Islet precursor cell (in vitro differentiated cells): ENCODE measurements at regions not wholly inside any gene's neighbourhood (a gene's known extent, or its start where the extent isn't known, plus 50 kb on each side); places are given as distances from the start of the nearest gene placed in this dataset.
"Not testable (repeated sequence)": the region's sequence is repeated elsewhere in the genome, so short reads cannot be mapped to it uniquely, and the experiment has no call there.

Experiments used
- DNase-seq: peaks from one replicate; pipeline ENCODE4 v3.0.0-alpha.2; 2018

DNA sequence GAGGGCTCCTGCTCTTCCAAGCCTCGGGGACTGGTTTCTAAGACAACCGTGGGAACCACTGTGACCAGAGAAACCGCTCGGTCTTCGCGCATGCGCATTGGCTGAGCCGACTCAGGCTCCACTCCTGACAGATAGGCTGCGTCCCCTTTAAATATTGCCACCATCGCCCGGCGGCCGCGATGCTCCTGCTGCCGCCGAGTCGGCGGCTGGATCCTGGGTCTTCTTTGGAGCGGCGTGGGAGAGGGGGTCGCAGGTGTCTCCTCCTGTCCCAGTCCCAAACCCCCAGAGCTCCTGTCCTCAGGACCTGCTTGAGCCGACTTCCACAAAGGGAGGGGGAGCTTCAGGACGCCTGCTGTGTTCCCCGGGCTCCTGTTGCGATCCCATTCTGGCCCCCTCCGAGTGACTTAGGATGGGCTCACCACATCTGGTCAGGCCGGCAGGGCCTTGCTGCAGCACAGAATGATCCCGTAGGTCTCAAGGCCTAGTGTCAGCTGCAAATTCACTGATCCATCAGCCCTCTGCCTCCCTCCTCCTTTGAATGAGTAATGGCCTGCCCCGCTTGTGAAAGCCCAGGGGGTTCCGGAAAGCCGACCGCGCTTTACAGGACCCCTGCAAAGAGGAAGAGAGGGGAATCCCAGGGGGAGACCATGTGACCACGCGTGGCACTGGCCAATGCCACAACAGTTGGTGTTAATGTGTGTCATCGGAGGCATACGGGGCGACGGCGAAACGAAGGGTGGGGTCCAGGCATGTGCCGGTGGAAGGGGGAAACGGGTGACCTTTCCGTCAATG is 683.2 kb upstream of the TPTE start:
- peak; percentile 56 for DNase-seq

DNA sequence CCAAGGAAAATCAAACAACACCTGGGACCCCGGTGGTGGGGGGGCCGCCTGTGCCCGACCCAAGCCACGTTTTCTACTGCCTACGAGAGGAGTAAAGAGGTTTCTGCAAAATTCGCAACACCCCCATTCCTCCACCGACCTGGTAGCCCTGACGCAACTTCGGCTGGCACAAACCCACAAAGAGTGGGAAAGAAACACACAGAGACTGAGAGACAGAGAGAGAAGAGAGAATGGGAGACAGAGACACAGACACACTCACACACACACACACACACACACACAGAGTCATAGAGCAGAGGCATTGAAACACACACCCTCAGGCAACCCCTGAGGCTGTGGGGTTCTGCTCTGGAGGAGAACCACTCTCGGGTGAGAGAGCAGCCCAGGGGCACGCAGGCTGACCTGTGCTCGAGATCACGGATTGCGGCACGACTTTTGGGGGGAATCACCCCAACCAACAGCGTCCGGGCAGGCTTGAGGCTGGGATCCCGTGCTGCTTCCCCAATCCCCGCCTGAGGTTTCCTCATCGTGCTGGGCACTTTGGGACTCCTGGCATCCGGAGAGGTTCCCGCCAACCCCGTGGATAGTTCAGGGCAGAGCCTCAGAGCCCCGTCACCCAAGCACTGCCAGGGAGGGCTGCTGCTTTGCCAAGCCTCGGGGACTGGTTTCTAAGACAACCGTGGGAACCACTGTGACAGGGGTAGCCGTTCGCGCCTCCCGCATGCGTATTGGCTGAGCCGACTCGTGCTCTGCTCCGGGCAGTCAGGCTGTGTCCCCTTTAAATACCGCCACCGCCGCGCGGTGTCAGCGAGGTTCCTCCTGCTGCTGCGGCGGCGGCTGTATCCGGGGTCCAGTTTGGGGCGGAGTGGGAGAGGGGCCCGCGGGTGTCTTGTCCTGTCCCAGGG is 682.4 kb upstream of the TPTE start:
- peak; percentile 58 for DNase-seq

DNA sequence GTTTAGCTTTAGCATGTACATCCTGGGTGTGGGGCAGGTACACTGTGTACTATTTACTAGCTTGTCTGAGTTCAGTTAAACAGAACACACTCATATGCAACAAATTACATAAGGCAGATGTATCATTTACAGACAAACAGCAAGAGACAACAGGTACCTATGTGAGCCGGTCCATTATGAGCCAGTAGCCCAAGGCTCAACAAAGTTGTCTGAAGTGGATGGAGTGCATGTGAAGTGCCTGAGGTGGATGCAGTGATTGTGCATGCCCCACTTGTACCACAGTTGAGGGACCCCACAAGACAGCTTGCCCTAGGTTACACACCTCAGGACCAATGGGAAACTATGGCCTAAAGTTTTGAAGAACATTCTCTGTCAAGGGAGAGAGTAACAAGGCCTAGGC is 677.3 kb upstream of the TPTE start:
- not testable (repeated sequence) for DNase-seq

DNA sequence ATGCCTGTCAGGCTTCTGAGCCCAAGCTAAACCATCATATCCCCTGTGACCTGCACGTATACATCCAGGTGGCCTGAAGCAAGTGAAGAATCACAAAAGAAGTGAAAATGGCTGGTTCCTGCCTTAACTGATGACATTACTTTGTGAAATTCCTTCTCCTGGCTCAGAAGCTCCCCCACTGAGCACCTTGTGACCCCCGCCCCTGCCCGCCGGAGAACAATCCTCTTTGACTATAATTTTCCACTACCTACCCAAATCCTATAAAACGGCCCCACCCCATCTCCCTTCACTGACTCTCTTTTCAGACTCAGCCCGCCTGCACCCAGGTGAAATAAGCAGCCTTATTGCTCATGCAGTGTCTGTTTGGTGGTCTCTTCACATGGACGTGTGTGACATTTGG is 673.9 kb upstream of the TPTE start:
- not testable (repeated sequence) for DNase-seq

DNA sequence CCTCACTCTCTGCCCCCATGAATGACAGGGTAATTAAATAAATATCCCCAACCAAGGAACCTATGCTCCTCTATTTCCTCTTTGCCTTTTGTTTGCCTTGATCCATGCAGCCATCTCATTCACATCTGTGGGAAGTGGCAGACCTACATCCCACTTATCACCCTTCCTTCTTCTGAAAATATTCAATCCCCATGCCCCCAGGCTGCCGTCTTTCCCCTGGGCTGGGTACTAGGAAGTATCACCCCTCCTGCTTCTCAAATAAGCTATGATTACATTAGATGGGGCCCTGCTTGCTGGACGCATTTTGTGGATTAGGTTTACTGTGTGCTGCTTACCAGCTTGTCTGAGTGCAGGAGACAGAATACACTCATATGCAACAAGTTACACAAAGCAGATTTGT is 670.2 kb upstream of the TPTE start:
- DNase-seq: not testable (repeated sequence)

DNA sequence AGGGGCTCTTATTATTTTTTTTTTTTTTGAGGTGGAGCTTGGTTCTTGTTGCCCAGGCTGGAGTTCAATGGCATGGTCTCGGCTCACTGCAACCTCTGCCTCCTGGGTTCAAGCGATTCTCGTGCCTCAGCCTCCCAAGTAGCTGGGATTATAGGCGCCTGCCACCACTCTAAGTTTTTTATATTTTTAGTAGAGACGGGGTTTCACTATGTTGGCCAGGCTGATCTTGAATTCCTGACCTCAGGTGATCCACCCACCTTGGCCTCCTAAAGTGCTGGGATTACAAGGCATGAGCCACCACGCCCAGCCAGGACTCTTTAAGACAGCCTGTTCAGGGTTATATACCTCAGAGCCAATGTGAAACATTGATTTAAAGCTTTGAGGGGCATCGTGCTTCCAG is 669.7 kb upstream of the TPTE start:
- DNase-seq: not testable (repeated sequence)

DNA sequence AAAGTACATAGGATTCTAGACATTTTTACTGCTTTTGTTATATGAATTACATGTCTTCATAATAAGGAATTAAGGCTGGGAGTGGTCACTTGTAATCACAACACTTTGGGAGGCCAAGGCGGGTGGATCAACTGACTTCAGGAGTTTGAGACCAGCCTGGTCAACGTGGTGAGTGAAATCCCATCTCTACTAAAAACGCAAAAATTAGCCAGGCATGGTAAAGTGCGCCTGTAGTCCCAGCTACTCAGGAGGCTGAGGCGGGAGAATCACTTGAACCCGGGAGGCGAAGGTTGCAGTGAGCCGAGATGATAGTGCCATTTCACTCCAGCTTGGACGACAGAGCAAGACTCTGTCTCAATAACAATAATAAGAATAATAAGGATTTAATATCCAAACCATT is 663.8 kb upstream of the TPTE start:
- not testable (repeated sequence) for DNase-seq

DNA sequence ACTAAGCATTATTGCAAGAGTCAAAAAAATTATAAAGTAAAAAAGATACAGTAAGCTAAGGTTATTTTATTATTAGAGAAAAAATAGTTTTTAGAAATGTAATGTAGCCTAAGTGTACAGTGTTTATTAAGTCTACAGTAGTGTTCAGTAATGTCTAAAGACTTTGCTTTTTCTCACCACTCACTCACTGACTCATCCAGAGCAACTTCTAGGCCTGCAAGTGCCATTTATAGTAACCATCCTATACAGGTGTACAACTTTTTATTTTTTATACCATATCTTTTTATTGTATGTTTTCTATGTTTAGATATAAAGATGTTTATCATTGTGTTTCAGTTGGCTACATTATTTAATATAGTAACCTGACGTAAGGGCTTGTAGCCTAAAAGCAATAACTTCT is 661.5 kb upstream of the TPTE start:
- not testable (repeated sequence) for DNase-seq

DNA sequence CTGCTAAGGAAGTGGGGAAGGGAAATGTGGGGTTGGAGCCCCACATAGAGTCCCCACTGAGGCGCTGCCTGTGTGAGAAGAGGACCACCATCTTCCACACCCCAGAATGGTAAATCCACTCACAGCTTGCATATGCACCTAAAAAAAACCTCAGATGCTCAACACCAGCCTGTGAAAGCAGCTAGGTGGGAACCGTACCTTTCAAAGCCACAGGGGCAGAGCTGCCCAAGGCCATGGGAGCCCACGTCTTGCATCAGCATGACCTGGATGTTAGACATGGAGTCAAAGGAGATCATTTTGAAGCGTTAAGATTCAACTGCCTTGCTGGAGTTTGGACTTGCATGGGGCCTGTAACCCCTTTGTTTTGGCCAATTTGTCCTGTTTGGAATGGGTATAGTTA is 658.9 kb upstream of the TPTE start:
- DNase-seq: not testable (repeated sequence)

DNA sequence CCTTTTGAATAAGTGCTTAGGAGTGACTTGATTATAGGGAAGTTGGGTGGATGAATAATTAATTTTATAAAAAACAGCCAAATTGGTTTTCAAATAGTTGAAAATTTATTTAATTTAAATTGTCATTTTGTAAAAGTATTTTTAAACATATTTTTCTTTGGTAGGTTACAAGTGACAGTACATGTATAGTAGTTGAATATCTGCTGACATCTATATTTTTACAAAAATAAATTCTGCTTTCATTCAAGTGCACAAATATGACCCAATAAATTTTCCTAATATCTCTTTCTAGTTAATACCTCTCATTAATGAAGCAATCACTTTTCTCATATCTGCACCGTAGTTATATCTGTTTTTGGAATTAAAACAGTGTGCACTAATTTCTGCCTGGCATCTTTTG is 653.6 kb upstream of the TPTE start:
- not testable (repeated sequence) for DNase-seq

DNA sequence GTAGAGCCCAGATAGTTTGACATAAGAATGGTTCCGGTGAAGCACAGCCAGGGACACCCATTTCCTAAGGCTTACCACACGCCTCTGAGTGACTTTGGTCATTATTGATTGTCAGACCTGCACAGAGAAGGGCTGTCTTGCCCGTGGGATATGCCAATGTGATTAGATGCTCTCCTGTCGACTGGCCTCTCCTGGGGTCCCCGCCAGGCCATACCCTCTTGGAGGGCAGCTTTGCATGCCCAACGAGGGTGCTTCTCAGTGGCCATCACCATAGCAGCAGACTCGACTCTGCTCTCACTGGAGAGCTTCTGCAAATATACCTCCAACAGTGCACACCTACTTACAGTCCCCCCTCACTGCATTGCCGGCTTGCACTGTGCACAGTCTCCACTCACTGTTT is 648.3 kb upstream of the TPTE start:
- not testable (repeated sequence) for DNase-seq

DNA sequence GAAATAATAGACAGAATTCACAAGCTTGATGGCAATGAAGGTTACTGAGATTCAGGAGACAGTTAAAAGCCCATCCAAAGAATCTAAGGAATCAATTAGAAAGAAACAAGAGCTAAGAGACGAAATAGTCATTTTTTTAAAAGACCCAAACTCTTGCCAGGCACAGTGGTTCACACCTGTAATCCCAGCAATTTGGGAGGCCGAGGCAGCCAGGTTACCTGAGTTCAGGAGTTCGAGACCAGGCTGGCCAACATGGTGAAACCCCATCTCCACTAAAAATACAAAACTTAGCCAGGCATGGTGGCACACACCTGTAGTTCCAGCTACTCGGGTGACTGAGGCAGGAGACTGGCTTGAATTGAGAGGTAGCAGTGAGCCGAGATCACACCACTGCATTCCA is 647.2 kb upstream of the TPTE start:
- not testable (repeated sequence) for DNase-seq

DNA sequence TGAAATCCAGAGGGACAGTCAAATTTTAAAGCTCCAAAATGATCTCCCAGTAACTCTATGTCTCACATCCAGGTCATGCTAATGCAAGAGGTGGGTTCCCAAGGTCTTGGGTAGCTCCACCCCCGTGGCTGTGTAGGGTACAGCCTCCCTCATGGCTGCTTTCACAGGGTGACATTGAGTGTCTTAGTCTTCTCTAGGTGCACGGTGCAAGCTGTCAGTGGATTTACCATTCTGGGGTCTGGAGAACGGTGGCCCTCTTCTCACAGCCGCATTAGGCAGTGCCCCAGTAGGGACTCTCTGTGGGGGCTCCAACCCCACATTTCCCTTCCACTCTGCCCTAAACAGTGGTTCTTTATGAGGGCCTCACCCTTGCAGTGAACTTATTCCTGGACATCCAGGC is 640.0 kb upstream of the TPTE start:
- not testable (repeated sequence) for DNase-seq

DNA sequence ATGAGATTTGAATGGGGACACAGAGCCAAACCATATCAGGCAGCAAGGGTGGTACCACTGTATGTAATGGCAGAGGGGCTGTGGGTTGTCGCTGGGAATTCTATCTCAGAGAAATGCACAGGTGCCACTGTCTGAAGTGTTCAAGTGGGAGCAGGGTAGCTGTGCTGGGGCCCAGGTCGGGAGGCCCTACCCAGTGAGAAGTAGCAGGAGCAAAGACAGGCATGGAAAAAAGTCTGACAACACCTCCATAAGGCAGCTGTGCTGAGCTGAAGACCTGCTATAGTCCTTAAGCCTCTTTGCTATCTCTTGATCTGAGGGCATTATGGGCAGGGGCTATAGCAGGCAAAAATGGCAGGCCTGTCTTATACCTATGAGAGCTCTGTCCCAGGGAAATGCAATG is 638.3 kb upstream of the TPTE start:
- DNase-seq: not testable (repeated sequence)

DNA sequence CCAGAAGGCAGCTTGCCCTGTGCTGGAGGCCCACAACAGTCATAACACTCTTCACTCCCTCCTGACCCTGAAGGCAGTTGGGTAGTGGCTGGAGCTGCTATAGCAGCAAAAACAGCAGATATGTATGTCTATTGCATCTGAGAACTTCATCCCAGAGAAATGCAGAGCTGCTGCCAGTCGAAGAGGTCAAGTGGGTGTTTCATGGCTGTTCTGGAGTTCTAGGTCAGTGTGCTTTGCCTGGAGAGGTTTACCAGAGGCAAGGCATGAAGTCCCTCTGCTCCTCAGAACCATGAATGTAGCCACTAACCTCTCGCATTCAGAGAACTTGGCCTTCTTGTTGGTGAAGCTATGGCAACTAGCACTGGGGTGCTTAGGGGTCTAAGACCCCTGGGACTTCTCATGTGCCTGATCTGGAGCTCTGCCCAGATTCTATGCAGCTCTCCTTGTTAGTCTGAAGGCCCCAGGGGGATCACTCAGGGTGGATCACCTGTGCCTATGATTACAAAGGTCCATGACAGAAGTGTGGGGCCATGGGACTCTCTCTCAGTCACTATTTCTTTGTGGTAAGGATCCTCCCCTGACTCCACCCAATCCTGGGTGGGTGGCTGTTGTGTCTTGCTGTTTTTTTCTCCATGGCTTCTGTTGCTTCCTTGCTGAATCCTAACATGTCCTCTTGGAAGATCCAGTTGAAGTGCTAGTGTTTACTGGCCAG is 637.7 kb upstream of the TPTE start:
- DNase-seq: not testable (repeated sequence)

DNA sequence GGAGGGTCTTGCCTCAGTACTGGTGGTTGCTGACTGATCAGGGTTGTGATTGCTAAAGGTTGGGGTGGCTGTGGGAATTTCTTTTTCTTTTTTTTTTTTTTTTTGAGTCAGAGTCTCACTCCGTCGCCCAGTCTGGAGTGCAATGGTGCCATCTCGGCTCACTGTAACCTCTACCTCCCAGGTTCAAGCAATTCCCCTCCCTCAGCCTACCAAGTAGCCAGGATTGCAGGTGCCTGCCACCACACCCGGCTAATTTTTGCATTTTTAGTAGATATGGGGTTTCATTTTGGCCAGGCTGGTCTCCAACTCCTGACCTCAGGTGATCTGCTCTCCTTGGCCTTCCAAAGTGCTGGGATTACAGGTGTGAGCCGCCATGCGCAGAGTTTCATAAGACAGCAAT is 632.9 kb upstream of the TPTE start:
- DNase-seq: not testable (repeated sequence)

DNA sequence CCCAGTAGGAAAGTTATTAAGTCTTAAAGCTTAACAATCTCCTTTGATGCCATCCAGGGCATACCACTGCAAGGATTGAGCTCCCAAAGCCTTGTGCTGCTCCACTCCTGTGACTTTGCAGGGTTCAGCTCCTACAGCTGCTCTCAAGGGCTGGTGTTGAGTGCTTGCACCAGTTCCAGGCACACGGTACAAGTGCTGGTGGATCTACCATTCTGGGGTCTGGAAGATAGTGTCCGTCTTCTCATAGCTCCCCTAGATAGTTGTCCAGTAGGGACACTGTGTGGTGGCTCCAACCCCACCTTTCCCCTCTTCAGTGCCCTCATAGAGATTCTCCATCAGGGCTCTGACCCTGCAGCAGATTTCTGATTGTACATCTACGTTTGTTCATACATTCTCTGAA is 617.8 kb upstream of the TPTE start:
- not testable (repeated sequence) for DNase-seq

DNA sequence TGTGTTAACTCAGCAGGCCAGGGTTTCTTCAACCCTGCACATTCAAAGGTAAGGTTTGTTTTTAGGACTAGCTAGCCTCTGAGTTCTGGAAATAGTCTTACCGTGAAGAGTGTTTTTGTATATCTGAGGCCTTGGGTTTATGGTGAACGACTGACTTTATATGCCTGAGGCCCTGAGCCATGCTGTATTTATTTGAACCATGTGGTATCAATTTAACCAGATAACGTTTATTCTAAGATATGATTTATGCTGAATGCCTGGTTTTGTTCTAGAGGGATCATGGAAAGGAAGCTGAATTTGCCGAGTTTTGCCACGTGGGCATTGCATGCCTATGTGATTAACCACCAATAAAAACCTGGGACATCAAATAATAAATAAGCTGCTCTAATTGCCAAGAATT is 607.2 kb upstream of the TPTE start:
- not testable (repeated sequence) for DNase-seq

DNA sequence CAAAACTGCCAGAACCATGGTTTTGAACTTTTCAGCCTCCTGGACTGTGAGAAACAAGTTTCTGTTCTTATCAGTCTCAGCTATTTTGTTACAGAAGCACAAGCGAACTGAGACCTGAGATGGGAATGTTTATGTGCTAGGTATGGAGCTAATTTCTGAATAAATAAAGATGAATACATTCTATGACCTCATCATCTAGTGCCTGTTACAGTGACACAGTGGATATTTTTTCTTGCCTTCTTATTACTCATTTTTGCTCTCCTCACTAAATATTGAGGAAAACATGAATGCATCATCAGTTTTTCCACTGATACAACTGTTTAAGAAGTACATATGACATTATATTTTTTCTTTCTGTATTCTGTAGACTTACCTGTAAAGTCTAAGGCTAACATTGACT is 601.9 kb upstream of the TPTE start:
- not testable (repeated sequence) for DNase-seq

DNA sequence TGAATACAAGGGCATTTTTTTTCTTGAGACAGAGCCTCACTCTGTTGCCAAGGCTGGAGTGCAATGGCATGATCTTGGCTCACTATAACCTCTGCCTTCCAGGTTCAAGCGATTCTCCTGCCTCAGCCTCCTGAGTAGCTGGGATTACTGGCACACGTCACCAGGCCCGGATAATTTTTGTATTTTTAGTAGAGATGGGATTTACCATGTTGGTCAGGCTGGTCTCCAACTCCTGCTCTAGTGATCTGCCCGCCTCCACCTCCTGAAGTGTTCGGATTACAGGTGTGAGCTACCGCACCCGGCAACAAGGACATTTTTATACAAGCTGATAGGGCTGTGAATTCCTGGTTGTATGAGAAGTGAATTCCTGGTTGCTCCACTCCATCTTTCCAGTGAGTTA is 577.7 kb upstream of the TPTE start:
- not testable (repeated sequence) for DNase-seq

DNA sequence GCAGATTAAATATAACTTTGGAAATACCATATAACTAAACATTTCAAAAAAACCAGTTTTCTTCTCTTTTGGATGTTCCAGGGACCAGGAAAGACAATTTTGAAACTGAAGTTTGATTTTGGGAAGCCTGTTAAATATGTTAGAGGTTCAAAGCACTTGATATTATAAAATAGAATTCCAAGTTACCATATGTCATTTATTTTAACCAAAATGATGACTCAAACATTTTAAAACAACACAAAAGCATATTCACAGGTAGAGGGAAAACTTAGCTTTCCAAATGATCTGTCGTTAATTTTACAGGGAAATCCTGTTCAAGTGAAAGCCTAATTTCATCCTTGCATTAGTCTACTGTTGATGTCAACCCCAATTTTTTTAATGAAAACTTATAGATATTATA is 575.3 kb upstream of the TPTE start:
- DNase-seq: not testable (repeated sequence)

DNA sequence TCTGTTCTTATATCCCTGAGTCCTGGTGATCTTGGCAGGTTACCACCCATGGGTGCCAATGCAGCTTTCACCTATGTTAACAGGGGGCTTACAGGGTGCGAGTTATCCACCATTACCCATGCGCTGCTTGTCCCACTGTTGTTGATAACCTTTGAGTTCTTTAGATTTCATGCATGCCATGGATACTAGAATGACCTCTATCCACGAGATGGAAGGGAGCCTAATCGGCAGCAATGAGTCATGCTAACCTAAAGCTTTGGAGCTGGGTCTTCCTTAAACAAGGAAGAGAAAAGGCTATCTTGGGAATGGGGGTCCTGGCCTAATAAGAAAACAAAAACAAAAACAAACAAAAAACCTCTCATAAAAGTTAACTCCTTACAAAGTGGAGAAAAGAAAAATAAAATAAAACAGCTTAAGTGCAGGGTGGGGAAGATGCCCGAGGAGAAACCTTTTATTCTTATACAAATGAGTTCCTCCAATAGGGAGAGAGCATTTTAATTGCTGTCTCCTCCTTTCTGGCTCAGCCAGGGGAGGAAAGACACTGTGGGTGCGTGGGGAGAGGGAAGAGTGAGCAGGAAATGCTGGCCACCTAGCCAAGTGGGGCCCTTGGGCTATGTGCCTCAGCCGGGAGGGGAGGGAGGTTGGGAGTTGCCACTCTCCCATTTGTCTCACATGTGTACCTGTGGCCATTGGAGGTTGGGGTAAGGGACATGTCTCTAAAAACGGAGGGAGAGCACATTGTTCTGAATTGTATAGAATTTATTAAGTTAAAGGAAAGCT is 571.7 kb upstream of the TPTE start:
- not testable (repeated sequence) for DNase-seq
